Pancreas (tissue), 10 donors: ENCODE measurements at regions not wholly inside any gene's neighbourhood (a gene's known extent, or its start where the extent isn't known, plus 50 kb on each side); places are given as distances from the start of the nearest gene placed in this dataset.
A peak's percentile ranks its signal among the peaks of the same experiment; 100 is the strongest.

Experiments used
- ATAC-seq, 4 donors: fragments of 200-7000 bp; cut with Tn5 transposase; one replicate each; pipeline versions ENCODE4 v1.8.0 to v1.9.1; 2020; ENCODE audit warnings: mild to moderate bottlenecking in 4 of 4, moderate library complexity in 4 of 4
- DNase-seq, 6 donors: peaks; one replicate each; pipeline ENCODE4 v3.0.0-alpha.2; 2020
- FAIRE-seq: peaks from 2 replicates; lab custom pipeline; 2012; peaks lifted over from hg19 to GRCh38; lab: Jason Lieb, UNC
- H3K27ac ChIP-seq, 4 donors: fragments of 200-600 bp; sonication (generic); 1 replicate in 3 of 4; 2 replicates in 1 of 4; pipeline versions ENCODE4 v1.5.0 to v1.8.0; 2020
- H3K27me3 ChIP-seq, 4 donors: fragments of 200-600 bp; one replicate each; pipeline ENCODE4 v1.8.0; 2021
- H3K36me3 ChIP-seq, 3 donors: fragments of 200-600 bp; sonication (generic) in 1 of 3; one replicate each; pipeline versions ENCODE4 v1.5.0 to v1.8.0; 2020 to 2021
- H3K4me1 ChIP-seq, 3 donors: fragments of 200-600 bp; one replicate each; pipeline ENCODE4 v1.8.0; 2021
- H3K4me3 ChIP-seq, 4 donors: fragments of 200-600 bp; sonication (generic) in 2 of 4; one replicate each; pipeline versions ENCODE4 v1.5.0 to v1.8.0; 2020 to 2021
- H3K9me3 ChIP-seq, 4 donors: fragments of 200-600 bp; one replicate each; pipeline ENCODE4 v1.8.0; 2021
- CTCF ChIP-seq, 4 donors: fragments of 200-600 bp; sonication (generic) in 3 of 4; IDR thresholded peaks; one replicate each; pipeline versions ENCODE4 v1.5.0 to v1.8.0; 2021; ENCODE audit warnings: antibody characterized with exemption in 4 of 4
- WGBS, 2 donors: extraction: QIAGEN DNeasy Blood & Tissue Kit; methylation state at CpG; one replicate each; pipeline ENCODE4 v1.1.7; 2013; 5-methylcytosine and 5-hydroxymethylcytosine counted together
- intact Hi-C, 3 donors: fragments of 100-400 bp; cut with DNase I; formaldehyde crosslinking; loops; one replicate each; pipeline versions ENCODE4 v1.11.1 to v1.14.2; 2022
- donor health status: healthy with polysubstance abuse.
- donor health status: DM: no; HTN: no; CAD: no; lungs with moderate emphysema.
- donor health status: DM: no; HTN: no; CAD: no.
- donor health status: control.
- donor health status: control.
- donor health status: Bipolar disorder and iron deficiency.
- donor health status: DM: yes; HTN: yes; CAD: no.
- donor health status: DM: no; HTN: no; CAD: no.
- donor health status: DM: no; HTN: no; CAD: no.
- donor health status: DM: yes; HTN: yes; CAD: no.

GRCh38 chr7:155232911-155233310 is 64.8 kb upstream of the INSIG1 start:
- intact Hi-C loops = no loop called here

GRCh38 chr7:155233311-155234157 is 64.1 kb upstream of the INSIG1 start:
- H3K4me3 ChIP-seq = no peak overlapping the region

More at GRCh38 chr7:155232911-155233310, 64.8 kb upstream of the INSIG1 start:
- Histone ChIP-seq H3K9me3 (no peaks in the 10 kb centered on the region), H3K36me3 (no peaks in the 10 kb centered on the region), H3K27ac (peak overlapping the region in 3 of 4 donors; percentile 8 to 77 (median 22)), H3K4me1 (peaks cover 18 to 30% (median 23%) of the 10 kb centered on the region in 3 donors), H3K4me3 (no peak overlapping the region), H3K27me3 (no peaks in the 10 kb centered on the region)
- FAIRE-seq (no peak), ATAC-seq (no peak), DNase-seq (peak in 1 of 6 donors; percentile 26)
- TF ChIP-seq CTCF (IDR thresholded peaks at IDR 0.05) = no peak
- 88 to 91% methylated on average over 12 of the region's 12 CpGs for WGBS, 2 donors

DNA sequence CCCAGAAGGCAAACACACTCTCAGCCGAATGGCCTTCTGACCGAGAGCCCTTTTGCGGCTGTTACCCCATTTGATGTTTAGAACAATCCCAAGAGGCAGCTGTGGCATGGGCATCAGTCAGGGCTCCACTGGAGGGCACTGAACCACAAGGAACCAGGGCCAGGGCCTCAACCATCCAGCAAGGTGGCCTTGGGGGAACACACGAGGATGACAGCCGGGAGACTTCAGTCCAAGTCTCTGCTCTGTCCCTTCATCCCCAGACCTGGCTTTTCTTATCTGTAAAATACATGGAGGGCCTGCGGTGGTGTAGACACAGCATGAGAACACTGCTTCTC is 63.6 kb upstream of the INSIG1 start:
- peak in 1 of 4 donors; percentile 7 for TF ChIP-seq CTCF (IDR thresholded peaks at IDR 0.05)
- 73 to 79% methylated on average over 6 of the region's 6 CpGs for WGBS, 2 donors
- DNase-seq = peak in 1 of 6 donors; percentile 64
- Histone ChIP-seq H3K4me1 (peaks cover 18 to 28% (median 24%) of the 10 kb centered on the region in 3 donors), H3K9me3 (no peaks in the 10 kb centered on the region), H3K27me3 (no peaks in the 10 kb centered on the region), H3K4me3 (no peak overlapping the region), H3K27ac (peak overlapping the region; percentile 22 to 82 (median 78)), H3K36me3 (no peaks in the 10 kb centered on the region)
- FAIRE-seq = no peak
- intact Hi-C loops = no loop called here
- ATAC-seq = peak; percentile 16 to 71 (median 52)

More at GRCh38 chr7:155233311-155234157, 64.1 kb upstream of the INSIG1 start:
- TF ChIP-seq CTCF (IDR thresholded peaks at IDR 0.05) = no peak
- Histone ChIP-seq H3K27me3 (no peaks in the 10 kb centered on the region), H3K36me3 (no peaks in the 10 kb centered on the region), H3K9me3 (no peaks in the 10 kb centered on the region), H3K27ac (peak overlapping the region; percentile 22 to 82 (median 78)), H3K4me1 (peaks cover 18 to 26% (median 23%) of the 10 kb centered on the region in 3 donors)
- ATAC-seq (peak in 1 of 4 donors; percentile 14), DNase-seq (peak in 1 of 6 donors; percentile 52), FAIRE-seq (no peak)
- intact Hi-C loops = no loop called here
- 57 to 62% methylated on average over 28 of the region's 28 CpGs for WGBS, 2 donors

DNA sequence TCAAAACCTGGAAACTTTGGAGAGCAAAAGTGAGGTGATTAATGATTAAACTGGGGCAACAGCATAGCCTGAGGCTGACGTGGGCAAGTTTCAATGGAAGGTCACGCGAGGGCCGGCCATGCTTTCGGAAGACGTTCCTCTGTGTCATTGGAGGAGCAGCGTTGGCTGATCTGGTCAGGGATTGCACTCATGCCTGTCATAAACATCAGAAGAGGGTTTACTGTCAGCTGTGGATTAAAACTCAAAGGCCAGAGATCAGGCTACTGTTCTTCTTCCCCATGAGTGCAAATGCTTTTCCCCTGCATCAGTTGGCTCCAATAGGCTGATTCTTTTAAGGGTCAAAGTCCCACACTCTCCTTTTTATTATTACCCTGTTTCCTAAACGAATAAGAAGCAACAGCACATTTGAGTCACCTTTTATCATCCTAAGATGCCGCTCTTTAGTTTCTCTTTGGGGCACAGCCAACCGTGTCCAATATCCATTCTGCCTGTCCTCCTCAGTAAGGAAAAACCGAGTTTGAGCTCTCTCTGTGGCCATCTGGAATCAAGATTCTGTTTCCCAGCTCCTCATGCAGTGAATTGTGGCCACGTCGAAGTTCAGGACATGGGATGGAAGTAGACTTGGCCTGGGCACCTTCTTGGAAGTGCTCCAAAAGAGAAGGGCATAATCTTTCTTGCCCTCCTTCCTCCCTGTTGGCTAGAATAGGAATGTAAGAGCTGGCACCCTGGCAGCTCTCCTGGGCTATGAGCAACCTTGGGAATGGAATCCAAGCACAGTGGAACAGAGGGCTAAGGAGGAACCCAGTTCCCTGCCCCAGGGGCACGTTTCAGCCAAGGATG is 62.5 kb upstream of the INSIG1 start:
- TF ChIP-seq CTCF (IDR thresholded peaks at IDR 0.05) = no peak

More for the DNA sequence above, 62.5 kb upstream of the INSIG1 start:
- no peak overlapping the region for H3K4me3 ChIP-seq
- intact Hi-C loops = no loop called here
- 25 to 27% methylated on average over 14 of the region's 14 CpGs for WGBS, 2 donors
- H3K36me3 ChIP-seq = no peaks in the 10 kb centered on the region
- H3K27me3 ChIP-seq = no peaks in the 10 kb centered on the region
- H3K4me1 ChIP-seq = peaks cover 23 to 34% (median 31%) of the 10 kb centered on the region in 3 donors
- H3K9me3 ChIP-seq = no peaks in the 10 kb centered on the region
- H3K27ac ChIP-seq = peak overlapping the region; percentile 53 to 82 (median 78)
- peak; percentile 72 to 88 (median 81) for ATAC-seq
- no peak for FAIRE-seq
- peak in 5 of 6 donors; percentile 63 to 87 (median 78) for DNase-seq
